ENCODE measurements at regions not wholly inside any gene's neighbourhood (a gene's known extent, or its start where the extent isn't known, plus 50 kb on each side); places are given as distances from the start of the nearest gene placed in this dataset.
"Not testable (repeated sequence)": the region's sequence is repeated elsewhere in the genome, so short reads cannot be mapped to it uniquely, and the experiment has no call there.

DNA sequence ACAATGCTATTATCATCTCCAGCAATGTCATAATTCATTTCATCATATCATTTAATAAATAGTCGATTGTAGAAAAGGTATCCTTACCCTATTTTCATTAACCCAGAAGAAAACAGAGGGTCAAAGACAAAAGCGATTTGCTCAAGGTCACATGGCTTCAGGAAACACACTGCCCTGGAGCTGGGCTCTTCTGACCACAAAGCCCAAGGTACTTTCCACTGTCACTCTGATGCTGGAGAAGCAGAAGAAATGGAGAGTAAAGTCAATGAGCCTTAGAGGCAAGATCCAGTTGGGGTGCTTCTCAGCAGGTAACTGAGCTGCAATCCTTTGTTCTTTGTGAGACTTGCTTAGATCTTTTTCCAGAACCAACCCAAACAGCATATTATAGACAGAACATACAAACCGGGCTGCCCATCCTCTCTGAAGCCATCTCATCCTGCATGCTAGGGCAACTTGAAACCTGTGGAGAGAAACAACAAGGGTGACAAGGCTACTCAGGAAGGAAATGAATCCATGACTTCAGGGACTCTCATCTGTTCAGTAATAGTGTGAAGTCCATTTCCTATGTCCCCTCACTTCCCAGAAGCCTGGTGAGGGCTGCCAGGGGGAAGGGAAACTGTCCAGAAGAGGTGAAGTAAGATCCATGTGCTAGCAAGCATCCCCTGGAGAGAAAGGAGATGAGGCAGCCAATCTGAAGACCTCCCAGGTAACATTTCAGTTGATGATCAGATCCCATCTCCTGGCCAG is 148.6 kb upstream of the SVIL start:
- no peaks in the 10 kb centered on the region; the same call in 1 of the 2 replicates for H3K27me3 ChIP-seq (ENCODE audit: low read depth)
- H3K4me3 ChIP-seq = no peak overlapping the region
- no peaks in the 10 kb centered on the region for H3K9me3 ChIP-seq
- no peak for DNase-seq (ENCODE audit: low spot score in 2 of 2)
- in situ Hi-C loops (cut with MboI; ENCODE audit: low sequenced_read_pairs) = no loop called here
- H3K4me1 ChIP-seq = no peaks in the 10 kb centered on the region
- H3K36me3 ChIP-seq (replicated peaks) = no peaks in the 10 kb centered on the region

DNA sequence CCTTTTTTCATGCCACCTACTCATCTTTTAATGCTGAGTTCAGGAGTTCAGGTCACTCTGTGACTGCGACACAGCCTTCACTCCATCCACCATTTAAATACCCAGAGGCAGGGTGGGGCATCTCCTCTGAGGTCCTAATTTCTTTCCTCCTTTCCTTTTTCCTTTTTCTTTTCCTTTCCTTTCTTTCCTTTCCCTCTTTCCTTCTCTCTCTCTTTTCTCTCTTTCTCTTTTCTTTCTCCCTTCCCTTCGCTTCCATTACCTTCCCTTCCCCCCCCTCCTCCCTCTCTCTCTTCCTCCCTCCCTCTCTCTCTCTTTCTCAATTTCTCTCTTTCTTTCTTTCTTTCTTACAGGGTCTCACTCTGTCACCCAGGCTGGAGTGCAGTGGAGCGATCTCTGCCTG is 145.9 kb upstream of the SVIL start:
- in situ Hi-C loops (cut with MboI; ENCODE audit: low sequenced_read_pairs) = no loop called here
- H3K36me3 ChIP-seq (replicated peaks) = no peaks in the 10 kb centered on the region

DNA sequence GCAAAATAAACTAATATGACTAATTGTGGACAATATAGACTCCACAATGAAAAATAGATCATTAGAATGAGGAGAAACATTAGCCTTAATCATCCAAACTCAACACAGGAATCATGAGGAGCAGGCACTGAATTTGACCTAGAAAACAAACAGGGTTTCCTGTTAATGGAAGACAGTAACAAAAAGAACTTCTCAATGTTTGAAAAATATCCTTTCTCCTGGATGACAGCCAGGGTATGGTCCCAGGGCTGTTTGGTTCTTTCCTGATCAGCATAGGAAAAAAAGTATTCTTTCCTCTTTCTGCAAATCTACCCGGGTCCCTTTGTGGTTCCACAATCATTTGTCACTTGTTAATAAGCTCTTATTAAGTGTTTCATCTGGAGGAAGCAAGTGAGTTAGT is 145.3 kb upstream of the SVIL start:
- in situ Hi-C loops (cut with MboI; ENCODE audit: low sequenced_read_pairs) = no loop called here
- Histone ChIP-seq H3K4me1 (no peaks in the 10 kb centered on the region), H3K4me3 (no peak overlapping the region), H3K9me3 (no peaks in the 10 kb centered on the region), H3K27me3 (ENCODE audit: low read depth) (no peaks in the 10 kb centered on the region; the same call in 1 of the 2 replicates), H3K36me3 (replicated peaks) (no peaks in the 10 kb centered on the region)
- DNase-seq (ENCODE audit: low spot score in 2 of 2) = no peak

More for the DNA sequence above, 145.9 kb upstream of the SVIL start:
- Histone ChIP-seq H3K4me3 (no peak overlapping the region), H3K27me3 (ENCODE audit: low read depth) (no peaks in the 10 kb centered on the region; the same call in 1 of the 2 replicates), H3K9me3 (no peaks in the 10 kb centered on the region), H3K4me1 (no peaks in the 10 kb centered on the region)
- no peak for DNase-seq (ENCODE audit: low spot score in 2 of 2)

DNA sequence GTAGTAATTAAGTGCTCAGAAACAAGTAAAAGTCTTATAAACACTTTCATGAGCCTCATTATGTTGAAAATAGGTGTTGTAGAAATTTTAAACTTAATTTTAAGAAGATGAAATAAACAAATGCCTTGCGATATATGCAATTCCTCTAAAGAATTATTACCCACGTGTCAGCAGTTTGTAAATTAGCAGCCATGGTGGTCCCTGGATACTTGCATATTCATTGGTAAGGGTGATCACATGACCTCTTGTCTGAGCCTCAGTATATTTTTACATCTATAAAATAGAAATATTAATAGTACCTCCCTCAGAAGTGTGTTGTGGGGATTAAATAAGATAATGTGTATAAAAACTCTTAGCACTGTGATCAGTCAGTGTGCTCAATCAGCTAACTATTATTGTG is 141.5 kb upstream of the SVIL start:
- Histone ChIP-seq H3K9me3 (no peaks in the 10 kb centered on the region), H3K27me3 (ENCODE audit: low read depth) (0 out of 2 replicates have a peak, but pooled peaks cover under 1% of the 10 kb centered on the region), H3K4me1 (no peaks in the 10 kb centered on the region), H3K4me3 (no peak overlapping the region), H3K36me3 (replicated peaks) (no peaks in the 10 kb centered on the region)
- no peak for DNase-seq (ENCODE audit: low spot score in 2 of 2)
- in situ Hi-C loops (cut with MboI; ENCODE audit: low sequenced_read_pairs) = no loop called here

DNA sequence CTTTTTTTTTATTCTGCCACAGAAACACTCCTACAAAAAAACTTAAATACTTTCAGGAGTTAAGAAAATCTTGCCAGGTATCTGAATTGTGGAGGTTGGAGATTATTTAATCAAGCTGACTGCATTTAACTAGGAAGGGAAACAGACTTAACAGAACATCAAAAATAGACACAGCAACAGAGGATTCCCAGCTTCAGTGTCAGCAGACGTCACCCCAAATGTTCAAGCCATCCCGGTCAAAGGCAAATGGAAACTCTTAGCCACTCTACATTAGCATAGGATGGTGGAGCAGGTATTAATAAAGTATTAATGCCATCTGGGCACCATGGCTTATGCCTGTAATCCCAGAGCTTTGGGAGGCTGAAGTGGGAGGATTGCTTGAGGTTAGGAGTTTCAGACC is 139.7 kb upstream of the SVIL start:
- H3K9me3 ChIP-seq = no peaks in the 10 kb centered on the region
- no peaks in the 10 kb centered on the region for H3K36me3 ChIP-seq (replicated peaks)
- H3K4me1 ChIP-seq = no peaks in the 10 kb centered on the region
- 0 out of 2 replicates have a peak, but pooled peaks cover 3% of the 10 kb centered on the region for H3K27me3 ChIP-seq (ENCODE audit: low read depth)
- H3K4me3 ChIP-seq = no peak overlapping the region
- DNase-seq (ENCODE audit: low spot score in 2 of 2) = no peak
- in situ Hi-C loops (cut with MboI; ENCODE audit: low sequenced_read_pairs) = no loop called here

DNA sequence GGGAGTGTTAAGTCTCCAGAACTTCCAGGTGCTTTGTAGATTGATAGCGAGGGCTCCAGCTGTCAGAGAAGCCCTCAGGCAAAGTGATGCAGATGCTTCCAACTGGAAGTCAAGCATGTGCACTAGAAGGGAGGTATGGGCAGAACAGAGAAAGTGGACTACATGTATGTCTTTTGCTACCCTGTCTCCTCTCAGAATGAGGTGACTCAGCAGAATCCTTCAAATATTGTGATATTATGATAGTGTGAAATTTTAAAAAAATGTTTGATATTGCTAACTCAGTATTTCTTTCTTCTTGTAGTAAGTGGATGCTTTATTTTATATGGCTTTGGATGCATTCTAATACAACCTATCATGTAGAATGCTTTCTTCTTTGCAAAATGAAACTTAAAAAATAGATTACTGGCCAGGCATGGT is 138.9 kb upstream of the SVIL start:
- 0 out of 2 replicates have a peak, but pooled peaks cover 3% of the 10 kb centered on the region for H3K27me3 ChIP-seq (ENCODE audit: low read depth)
- in situ Hi-C loops (cut with MboI; ENCODE audit: low sequenced_read_pairs) = no loop called here
- DNase-seq (ENCODE audit: low spot score in 2 of 2) = no peak
- no peaks in the 10 kb centered on the region for H3K4me1 ChIP-seq
- H3K36me3 ChIP-seq (replicated peaks) = no peaks in the 10 kb centered on the region
- no peaks in the 10 kb centered on the region for H3K9me3 ChIP-seq
- H3K4me3 ChIP-seq = no peak overlapping the region

DNA sequence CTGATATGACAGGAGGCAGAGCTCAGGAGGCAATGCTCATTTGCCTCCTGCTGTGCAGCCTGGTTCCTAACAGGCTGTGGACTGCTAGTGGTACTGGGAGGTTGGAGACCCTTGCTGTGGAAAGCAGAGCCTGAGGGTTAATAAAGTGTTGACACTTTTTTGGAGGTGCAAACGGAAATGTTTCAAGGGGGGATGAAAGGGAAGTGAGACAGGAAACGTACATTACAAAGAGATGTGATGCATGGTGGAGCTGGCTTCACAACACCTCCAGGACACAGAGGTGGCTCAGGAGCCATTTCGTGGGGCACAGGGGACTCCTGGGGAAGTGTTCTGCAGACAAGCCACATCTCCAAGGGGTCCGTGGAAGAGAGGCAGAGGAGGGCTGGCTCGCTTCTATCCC is 137.6 kb upstream of the SVIL start:
- Histone ChIP-seq H3K9me3 (no peaks in the 10 kb centered on the region), H3K36me3 (replicated peaks) (no peaks in the 10 kb centered on the region), H3K4me1 (no peaks in the 10 kb centered on the region), H3K27me3 (ENCODE audit: low read depth) (0 out of 2 replicates have a peak, but pooled peaks cover 3% of the 10 kb centered on the region), H3K4me3 (no peak overlapping the region)
- in situ Hi-C loops (cut with MboI; ENCODE audit: low sequenced_read_pairs) = no loop called here
- DNase-seq (ENCODE audit: low spot score in 2 of 2) = no peak

DNA sequence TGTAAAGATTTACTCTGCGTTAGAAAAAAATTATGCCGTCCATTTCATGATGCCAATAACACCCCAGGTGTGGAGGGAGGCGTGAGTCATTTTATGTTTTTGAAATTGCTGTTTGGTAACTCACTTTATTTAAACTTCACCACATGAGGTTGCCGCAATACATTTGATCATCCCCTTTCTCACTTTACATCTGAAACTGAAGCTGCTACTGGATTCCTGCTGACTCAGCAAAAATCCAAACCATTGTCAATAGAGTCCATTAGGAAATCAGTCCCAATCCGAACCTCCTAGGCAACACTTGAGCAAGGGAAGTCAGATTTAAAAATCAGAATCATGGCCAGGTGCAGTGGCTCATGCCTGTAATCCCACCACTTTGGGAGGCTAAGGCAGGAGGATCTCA is 136.6 kb upstream of the SVIL start:
- no peak overlapping the region for H3K4me3 ChIP-seq
- H3K27me3 ChIP-seq (ENCODE audit: low read depth) = 0 out of 2 replicates have a peak, but pooled peaks cover 3% of the 10 kb centered on the region
- no peaks in the 10 kb centered on the region for H3K4me1 ChIP-seq
- DNase-seq (ENCODE audit: low spot score in 2 of 2) = no peak
- in situ Hi-C loops (cut with MboI; ENCODE audit: low sequenced_read_pairs) = no loop called here
- no peaks in the 10 kb centered on the region for H3K36me3 ChIP-seq (replicated peaks)
- H3K9me3 ChIP-seq = no peaks in the 10 kb centered on the region

DNA sequence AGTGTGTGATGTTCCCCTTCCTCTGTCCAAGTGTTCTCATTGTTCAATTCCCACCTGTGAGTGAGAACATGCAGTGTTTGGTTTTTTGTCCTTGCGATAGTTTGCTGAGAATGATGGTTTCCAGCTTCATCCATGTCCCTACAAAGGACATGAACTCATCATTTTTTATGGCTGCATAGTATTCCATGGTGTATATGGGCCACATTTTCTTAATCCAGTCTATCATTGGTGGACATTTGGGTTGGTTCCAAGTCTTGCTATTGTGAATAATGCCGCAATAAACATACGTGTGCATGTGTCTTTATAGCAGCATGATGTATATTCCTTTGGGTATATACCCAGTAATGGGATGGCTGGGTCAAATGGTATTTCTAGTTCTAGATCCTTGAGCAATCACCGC is 134.5 kb upstream of the SVIL start:
- H3K4me1 ChIP-seq; DNase-seq (ENCODE audit: low spot score in 2 of 2); H3K36me3 ChIP-seq (replicated peaks); in situ Hi-C loops (cut with MboI; ENCODE audit: low sequenced_read_pairs); H3K4me3 ChIP-seq; H3K9me3 ChIP-seq; H3K27me3 ChIP-seq (ENCODE audit: low read depth): not testable (repeated sequence)

DNA sequence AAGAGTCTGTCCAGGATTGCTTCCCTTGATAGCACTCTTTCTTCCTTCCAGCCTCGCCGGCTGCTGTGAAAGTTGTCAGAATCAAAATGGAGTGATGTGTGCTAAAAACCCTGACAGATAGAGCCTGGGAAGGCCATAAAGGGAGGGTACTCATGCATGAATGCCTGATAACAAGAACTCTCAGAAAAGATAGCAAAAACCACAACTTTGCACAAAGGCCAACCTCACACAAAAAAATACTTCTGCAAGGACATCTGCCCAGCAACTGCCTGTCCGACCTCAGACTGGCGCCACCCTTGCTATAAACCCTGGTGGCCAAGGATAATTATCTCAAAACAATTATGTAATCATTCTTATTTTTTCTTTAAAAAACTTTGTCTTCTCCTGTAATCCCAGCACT is 133.2 kb upstream of the SVIL start:
- Histone ChIP-seq H3K9me3 (no peaks in the 10 kb centered on the region), H3K36me3 (replicated peaks) (no peaks in the 10 kb centered on the region), H3K4me3 (no peak overlapping the region), H3K27me3 (ENCODE audit: low read depth) (0 out of 2 replicates have a peak, but pooled peaks cover 3% of the 10 kb centered on the region), H3K4me1 (no peaks in the 10 kb centered on the region)
- in situ Hi-C loops (cut with MboI; ENCODE audit: low sequenced_read_pairs) = no loop called here
- no peak for DNase-seq (ENCODE audit: low spot score in 2 of 2)

DNA sequence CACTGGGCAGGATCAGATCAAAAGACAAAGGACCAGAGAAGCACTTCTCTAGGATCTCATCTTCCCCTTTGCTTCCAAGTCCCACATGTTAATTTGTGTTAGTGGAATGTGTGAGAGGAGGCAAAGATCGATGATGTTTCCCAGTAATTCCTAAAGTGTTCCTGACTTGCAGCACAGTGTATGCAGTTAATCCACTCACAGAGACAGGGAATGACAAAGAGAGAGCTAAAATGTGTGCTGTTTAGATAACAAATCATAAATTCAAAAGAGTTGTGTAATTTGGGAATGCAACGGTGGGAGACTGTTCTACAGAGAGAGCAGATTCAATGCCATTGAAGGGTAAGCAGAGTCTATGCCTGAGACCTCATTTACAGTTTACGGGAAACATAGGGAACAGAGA is 132.0 kb upstream of the SVIL start:
- no peak for DNase-seq (ENCODE audit: low spot score in 2 of 2)
- Histone ChIP-seq H3K4me3 (no peak overlapping the region), H3K4me1 (no peaks in the 10 kb centered on the region), H3K9me3 (no peaks in the 10 kb centered on the region), H3K27me3 (ENCODE audit: low read depth) (0 out of 2 replicates have a peak, but pooled peaks cover 3% of the 10 kb centered on the region), H3K36me3 (replicated peaks) (no peaks in the 10 kb centered on the region)
- in situ Hi-C loops (cut with MboI; ENCODE audit: low sequenced_read_pairs) = no loop called here

DNA sequence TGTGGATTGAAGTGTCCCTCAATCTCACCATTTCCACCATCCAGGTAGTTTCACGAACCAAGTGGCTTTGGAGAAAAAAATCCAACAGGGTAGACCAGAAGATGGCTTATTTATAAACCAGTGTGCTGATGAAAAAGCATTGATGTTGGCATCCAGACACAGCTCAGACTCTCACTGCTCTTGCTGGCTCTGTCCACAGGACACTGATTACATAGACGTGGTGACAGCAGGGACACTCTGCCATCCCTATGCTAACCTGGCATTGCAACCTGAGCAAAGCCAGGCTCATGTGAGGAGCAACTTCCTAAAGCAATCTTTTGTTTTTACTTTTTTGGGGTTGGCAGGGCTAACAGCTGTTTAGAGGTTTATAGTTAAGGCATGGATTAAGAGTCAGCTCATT is 130.6 kb upstream of the SVIL start:
- in situ Hi-C loops (cut with MboI; ENCODE audit: low sequenced_read_pairs) = no loop called here
- no peak overlapping the region for H3K4me3 ChIP-seq
- no peak for DNase-seq (ENCODE audit: low spot score in 2 of 2)
- no peaks in the 10 kb centered on the region for H3K36me3 ChIP-seq (replicated peaks)
- H3K4me1 ChIP-seq = no peaks in the 10 kb centered on the region
- no peaks in the 10 kb centered on the region for H3K9me3 ChIP-seq
- H3K27me3 ChIP-seq (ENCODE audit: low read depth) = no peaks in the 10 kb centered on the region

DNA sequence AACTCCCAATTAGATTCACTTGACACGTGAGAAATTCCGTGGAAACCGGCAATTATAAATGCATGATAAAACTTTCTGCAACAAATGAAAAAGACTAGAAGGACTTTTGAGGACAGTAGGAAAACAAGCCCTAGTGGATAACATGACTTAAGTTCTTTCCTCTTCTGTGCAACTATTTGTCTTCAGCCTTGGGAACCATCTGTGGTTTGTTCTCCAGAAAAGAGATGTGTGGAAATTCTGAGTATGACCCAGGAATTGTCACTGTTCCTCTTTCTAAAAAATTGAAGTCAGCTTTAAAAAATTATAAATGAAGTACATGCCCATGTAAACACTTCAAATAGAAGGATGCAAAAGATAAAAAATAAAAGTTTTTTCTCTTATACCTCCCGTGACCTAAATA is 128.6 kb upstream of the SVIL start:
- H3K36me3 ChIP-seq (replicated peaks) = no peaks in the 10 kb centered on the region
- DNase-seq (ENCODE audit: low spot score in 2 of 2) = no peak
- no peak overlapping the region for H3K4me3 ChIP-seq
- H3K4me1 ChIP-seq = no peaks in the 10 kb centered on the region
- no peaks in the 10 kb centered on the region for H3K27me3 ChIP-seq (ENCODE audit: low read depth)
- no peaks in the 10 kb centered on the region for H3K9me3 ChIP-seq
- in situ Hi-C loops (cut with MboI; ENCODE audit: low sequenced_read_pairs) = no loop called here

DNA sequence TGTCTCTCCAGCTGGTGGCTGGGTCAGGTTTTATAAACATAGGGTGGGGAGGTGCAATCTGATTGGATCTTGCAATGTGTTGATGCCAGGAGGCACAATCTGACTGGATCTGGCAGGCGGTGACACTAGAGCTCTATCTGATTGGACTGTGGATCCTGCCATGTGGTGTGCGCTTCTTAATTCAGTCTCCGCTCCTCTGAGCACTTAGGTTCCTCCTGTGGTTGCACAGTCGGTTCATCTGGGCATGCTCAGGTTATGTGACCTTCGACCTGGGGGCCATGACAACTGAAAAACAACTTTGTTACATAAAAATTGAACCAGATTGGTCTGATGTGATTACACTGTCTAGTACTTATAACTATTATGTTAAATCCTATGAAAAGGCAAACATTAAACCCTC is 127.1 kb upstream of the SVIL start:
- no peaks in the 10 kb centered on the region for H3K4me1 ChIP-seq
- no peaks in the 10 kb centered on the region for H3K36me3 ChIP-seq (replicated peaks)
- in situ Hi-C loops (cut with MboI; ENCODE audit: low sequenced_read_pairs) = no loop called here
- no peak for DNase-seq (ENCODE audit: low spot score in 2 of 2)
- H3K4me3 ChIP-seq = no peak overlapping the region
- no peaks in the 10 kb centered on the region for H3K9me3 ChIP-seq
- no peaks in the 10 kb centered on the region for H3K27me3 ChIP-seq (ENCODE audit: low read depth)

Measured in HAP-1 (cell line).